ENCODE measurements at regions not wholly inside any gene's neighbourhood (a gene's known extent, or its start where the extent isn't known, plus 50 kb on each side); places are given as distances from the start of the nearest gene placed in this dataset.

DNA sequence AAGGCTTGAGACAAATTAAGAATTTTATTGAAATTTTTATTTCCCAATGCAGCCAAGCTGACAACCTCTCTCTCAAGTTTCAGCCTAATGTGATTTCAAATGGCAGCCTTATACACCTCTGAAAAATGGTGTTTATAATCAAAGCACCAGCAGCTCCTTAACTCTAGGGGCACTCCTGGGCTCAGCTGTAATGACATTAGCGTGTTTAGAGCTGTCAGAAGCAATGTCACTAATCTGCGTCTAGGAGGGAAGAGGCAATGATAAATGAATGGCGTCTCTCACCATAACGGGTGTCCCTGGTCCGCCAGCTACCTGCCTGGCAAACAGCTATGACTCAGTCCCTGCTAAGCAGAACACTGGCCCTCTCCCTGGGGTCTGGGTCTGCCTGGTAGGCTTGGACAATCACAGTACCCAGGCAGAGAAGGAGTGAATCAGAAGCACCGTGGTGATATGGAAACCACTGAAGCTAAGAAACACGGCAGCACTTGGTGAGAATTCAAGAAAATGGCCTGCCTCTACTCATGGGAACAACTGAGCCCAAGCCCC, 131.8 kb upstream of the VSTM2B start:
- no peak for DNase-seq (ENCODE audit: low spot score in 2 of 2, unreplicated experiment in 2 of 2)
- H3K27ac Mint-ChIP-seq, result no peak overlapping the region
- H3K9me3 Mint-ChIP-seq, result peaks cover 10% of the 10 kb centered on the region
- H3K4me3 Mint-ChIP-seq, result no peak overlapping the region
- TF ChIP-seq, protein P1, sequence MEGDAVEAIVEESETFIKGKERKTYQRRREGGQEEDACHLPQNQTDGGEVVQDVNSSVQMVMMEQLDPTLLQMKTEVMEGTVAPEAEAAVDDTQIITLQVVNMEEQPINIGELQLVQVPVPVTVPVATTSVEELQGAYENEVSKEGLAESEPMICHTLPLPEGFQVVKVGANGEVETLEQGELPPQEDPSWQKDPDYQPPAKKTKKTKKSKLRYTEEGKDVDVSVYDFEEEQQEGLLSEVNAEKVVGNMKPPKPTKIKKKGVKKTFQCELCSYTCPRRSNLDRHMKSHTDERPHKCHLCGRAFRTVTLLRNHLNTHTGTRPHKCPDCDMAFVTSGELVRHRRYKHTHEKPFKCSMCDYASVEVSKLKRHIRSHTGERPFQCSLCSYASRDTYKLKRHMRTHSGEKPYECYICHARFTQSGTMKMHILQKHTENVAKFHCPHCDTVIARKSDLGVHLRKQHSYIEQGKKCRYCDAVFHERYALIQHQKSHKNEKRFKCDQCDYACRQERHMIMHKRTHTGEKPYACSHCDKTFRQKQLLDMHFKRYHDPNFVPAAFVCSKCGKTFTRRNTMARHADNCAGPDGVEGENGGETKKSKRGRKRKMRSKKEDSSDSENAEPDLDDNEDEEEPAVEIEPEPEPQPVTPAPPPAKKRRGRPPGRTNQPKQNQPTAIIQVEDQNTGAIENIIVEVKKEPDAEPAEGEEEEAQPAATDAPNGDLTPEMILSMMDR (IDR thresholded peaks at IDR 0.05; ENCODE audit: unreplicated experiment), result no peak
- peaks cover 14% of the 10 kb centered on the region for H3K27me3 Mint-ChIP-seq (ENCODE audit: low read depth)
- H3K36me3 Mint-ChIP-seq, result no peaks in the 10 kb centered on the region
- H3K4me1 Mint-ChIP-seq, result peaks cover 28% of the 10 kb centered on the region

GRCh38 chr19:29395111-29395733, 130.6 kb upstream of the VSTM2B start:
- H3K36me3 Mint-ChIP-seq, result no peaks in the 10 kb centered on the region
- H3K27me3 Mint-ChIP-seq (ENCODE audit: low read depth), result peaks cover 23% of the 10 kb centered on the region
- H3K4me3 Mint-ChIP-seq, result no peak overlapping the region
- H3K9me3 Mint-ChIP-seq, result peaks cover 10% of the 10 kb centered on the region
- no peak for DNase-seq (ENCODE audit: low spot score in 2 of 2, unreplicated experiment in 2 of 2)
- TF ChIP-seq, protein P1 (IDR thresholded peaks at IDR 0.05; ENCODE audit: unreplicated experiment), result no peak
- peaks cover 35% of the 10 kb centered on the region for H3K4me1 Mint-ChIP-seq
- peak overlapping the region; percentile 8 for H3K27ac Mint-ChIP-seq

- peak overlapping the region; percentile 8 for H3K27ac Mint-ChIP-seq
- DNase-seq (ENCODE audit: low spot score in 2 of 2, unreplicated experiment in 2 of 2), result no peak
- H3K27me3 Mint-ChIP-seq (ENCODE audit: low read depth), result peaks cover 22% of the 10 kb centered on the region
- H3K4me1 Mint-ChIP-seq, result peaks cover 38% of the 10 kb centered on the region
- no peak overlapping the region for H3K4me3 Mint-ChIP-seq
- TF ChIP-seq, protein P1 (IDR thresholded peaks at IDR 0.05; ENCODE audit: unreplicated experiment), result no peak
- peaks cover 10% of the 10 kb centered on the region for H3K9me3 Mint-ChIP-seq
- H3K36me3 Mint-ChIP-seq, result no peaks in the 10 kb centered on the region
These were observed 129.9 kb upstream of the VSTM2B start for GRCh38 chr19:29395734-29396414.

DNA sequence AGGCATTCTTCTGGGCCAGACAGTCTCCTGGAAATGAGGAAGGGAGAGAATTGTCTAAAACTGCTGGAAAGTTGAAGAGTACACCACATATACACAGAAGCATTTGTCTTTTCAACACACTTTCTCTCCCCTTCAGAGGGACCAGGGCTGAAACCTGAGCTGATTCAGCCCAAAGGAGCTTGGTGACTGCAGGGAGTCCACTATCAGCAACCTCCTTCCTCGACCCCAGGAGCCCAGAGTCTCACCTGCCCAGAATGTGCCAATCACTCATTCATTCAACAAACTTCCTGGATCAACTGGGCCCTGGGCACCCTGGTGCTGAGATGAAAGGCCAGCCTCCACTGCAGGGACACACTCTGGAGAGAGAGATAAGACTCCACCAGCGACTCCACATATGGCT, 128.9 kb upstream of the VSTM2B start:
- peaks cover under 1% of the 10 kb centered on the region for H3K9me3 Mint-ChIP-seq
- no peak for DNase-seq (ENCODE audit: low spot score in 2 of 2, unreplicated experiment in 2 of 2)
- TF ChIP-seq, protein P1 (IDR thresholded peaks at IDR 0.05; ENCODE audit: unreplicated experiment), result no peak
- H3K27ac Mint-ChIP-seq, result peak overlapping the region; percentile 39
- H3K36me3 Mint-ChIP-seq, result no peaks in the 10 kb centered on the region
- H3K4me3 Mint-ChIP-seq, result no peak overlapping the region
- H3K27me3 Mint-ChIP-seq (ENCODE audit: low read depth), result peaks cover 20% of the 10 kb centered on the region
- H3K4me1 Mint-ChIP-seq, result peaks cover 43% of the 10 kb centered on the region

DNA sequence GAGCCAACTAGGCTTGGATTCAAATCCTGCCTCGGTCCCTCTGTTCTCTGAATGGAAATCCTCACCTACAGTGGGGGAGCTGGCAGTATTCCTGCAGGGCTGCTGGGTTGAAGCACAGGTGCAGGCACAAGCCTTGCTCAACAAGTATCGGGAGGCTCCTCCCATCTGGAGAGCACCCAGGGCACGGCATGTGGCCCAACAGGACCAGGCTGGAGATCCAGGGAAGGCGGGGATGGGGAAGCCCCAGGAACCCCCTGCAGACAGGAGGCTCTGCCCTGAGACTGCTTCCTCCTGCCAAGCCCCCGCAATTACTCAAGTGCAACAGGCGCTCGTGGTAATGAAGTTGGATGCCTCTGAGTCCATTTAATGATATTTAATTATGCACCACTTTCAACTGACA, 128.0 kb upstream of the VSTM2B start:
- Mint-ChIP-seq H3K9me3 (no peaks in the 10 kb centered on the region), H3K36me3 (no peaks in the 10 kb centered on the region), H3K27me3 (ENCODE audit: low read depth) (peaks cover 20% of the 10 kb centered on the region), H3K4me3 (no peak overlapping the region), H3K4me1 (peaks cover 50% of the 10 kb centered on the region), H3K27ac (no peak overlapping the region)
- TF ChIP-seq, protein P1 (IDR thresholded peaks at IDR 0.05; ENCODE audit: unreplicated experiment), result no peak
- DNase-seq (ENCODE audit: low spot score in 2 of 2, unreplicated experiment in 2 of 2), result no peak
